C4-2B (cell line): ENCODE measurements at regions not wholly inside any gene's neighbourhood (a gene's known extent, or its start where the extent isn't known, plus 50 kb on each side); places are given as distances from the start of the nearest gene placed in this dataset.

Experiments used
- CTCF ChIP-seq: fragments of 450-650 bp; conservative IDR thresholded peaks from 2 replicates; pipeline ENCODE4 v1.5.1; 2017; ENCODE audit warnings: mild to moderate bottlenecking
- ZFX ChIP-seq: fragments of 450-650 bp; IDR thresholded peaks from 2 replicates; pipeline ENCODE4 v1.6.1; 2017

GRCh38 chr9:2424619-2425033 lies 197.0 kb upstream of the VLDLR start:
- TF ChIP-seq CTCF (no peak), ZFX (no peak)
